K562 (cell line): ENCODE measurements at regions not wholly inside any gene's neighbourhood (a gene's known extent, or its start where the extent isn't known, plus 50 kb on each side); places are given as distances from the start of the nearest gene placed in this dataset.

Experiments used
- ATAC-seq: fragments of 200-7000 bp; cut with Tn5 transposase; 3 replicates; pipeline ENCODE4 v1.9.1; 2020; ENCODE audit warnings: moderate library complexity
- BruUV-seq: library from RNA; stranded (reverse); fragments of 400-500 nt; replicated peaks from 2 replicates; lab custom pipeline; 2021; lab: Mats Ljungman, UMichigan
- CTCF ChIA-PET: fragments of 300-600 bp; formaldehyde crosslinking; extraction: SDS; loops from one replicate; lab custom pipeline; 2021; ENCODE audit warnings: low intra/inter-chr PET ratio; lab: Yijun Ruan, JAX
- POLR2A ChIA-PET: fragments of 300-600, 350-650 bp; sonication (Branson Sonifier 250); formaldehyde crosslinking; extraction: SDS; loops from one replicate; lab custom pipeline; 2021; ENCODE audit warnings: antibody characterized with exemption, inconsistent platforms; lab: Yijun Ruan, JAX
- DNase-seq, 4 experiments: peaks; one replicate each; pipeline versions ENCODE4 v3.0.0 to v3.0.0-alpha.2; 2011 to 2018; ENCODE audit warnings: low spot score in 3 of 4, mixed read lengths in 3 of 4; ENCODE audit errors: extremely low read depth in 1 of 4
- FAIRE-seq: peaks from 2 replicates; lab custom pipeline; 2011; peaks lifted over from hg19 to GRCh38; lab: Jason Lieb, UNC
- H2AFZ ChIP-seq: 2 replicates; pipeline ENCODE4 v1.6.0; 2011; ENCODE audit warnings: low read depth, low read length, control low read depth, inconsistent platforms
- H3K27ac ChIP-seq: fragments of 200-600 bp; 3 replicates; pipeline ENCODE4 v1.8.0; 2011; ENCODE audit warnings: low read depth, mild to moderate bottlenecking, control low read depth, inconsistent platforms, low read length, moderate library complexity, mixed read lengths; ENCODE audit errors: extremely low read depth
- H3K27me3 ChIP-seq, 2 experiments: fragments of 300-600 bp in 1 of 2; 2 replicates in 1 of 2; 3 replicates in 1 of 2; pipeline versions ENCODE4 v1.6.0 to v1.8.0; 2011; ENCODE audit warnings: inconsistent platforms in 2 of 2, low read length in 2 of 2, mild to moderate bottlenecking in 1 of 2, mixed read lengths in 1 of 2, moderate library complexity in 1 of 2; ENCODE audit not compliant: control insufficient read depth in 2 of 2, insufficient read depth in 2 of 2
- H3K36me3 ChIP-seq: fragments of 300-600 bp; 3 replicates; pipeline ENCODE4 v1.8.0; 2011; ENCODE audit warnings: mild to moderate bottlenecking, low read length, inconsistent platforms; ENCODE audit not compliant: control insufficient read depth, insufficient read depth
- H3K4me1 ChIP-seq, 2 experiments: fragments of 200-600 bp in 1 of 2; replicated peaks in 1 of 2; 2 replicates in 1 of 2; 3 replicates in 1 of 2; pipeline versions ENCODE4 v1.5.1 to v1.8.0; 2011; ENCODE audit warnings: inconsistent platforms in 2 of 2, low read length in 2 of 2, mild to moderate bottlenecking in 1 of 2, mixed read lengths in 1 of 2, moderate library complexity in 1 of 2; ENCODE audit not compliant: control insufficient read depth in 2 of 2, insufficient read depth in 2 of 2
- H3K4me2 ChIP-seq: 2 replicates; pipeline ENCODE4 v1.6.1; 2011; ENCODE audit warnings: low read length, control low read depth, inconsistent platforms, mixed read lengths; ENCODE audit not compliant: insufficient read depth
- H3K4me3 ChIP-seq: fragments of 200-600 bp; sonication (generic), shearing (Covaris generic); 2 replicates; pipeline ENCODE4 v1.5.1; 2016; ENCODE audit warnings: control low read depth, inconsistent platforms
- H3K79me2 ChIP-seq: fragments of 200-600 bp; 3 replicates; pipeline ENCODE4 v1.8.0; 2011; ENCODE audit warnings: low read length, inconsistent platforms; ENCODE audit not compliant: control insufficient read depth, insufficient read depth
- H3K9ac ChIP-seq, 2 experiments: 2 replicates each; pipeline versions ENCODE4 v1.6.0 to v1.6.1; 2011; ENCODE audit warnings: low read depth in 2 of 2, low read length in 2 of 2, control low read depth in 1 of 2, inconsistent platforms in 1 of 2, mild to moderate bottlenecking in 1 of 2, mixed read lengths in 1 of 2; ENCODE audit not compliant: insufficient read depth in 1 of 2
- H3K9me1 ChIP-seq: one replicate; pipeline ENCODE4 v1.6.0; 2011; ENCODE audit warnings: inconsistent platforms, mild to moderate bottlenecking, low read length, moderate library complexity; ENCODE audit not compliant: control insufficient read depth, insufficient read depth
- H3K9me3 ChIP-seq: replicated peaks from 2 replicates; pipeline ENCODE4 v1.5.1; 2011; ENCODE audit warnings: low read depth, low read length, inconsistent platforms; ENCODE audit not compliant: control insufficient read depth, insufficient read depth
- H4K20me1 ChIP-seq: replicated peaks from 2 replicates; pipeline ENCODE4 v1.6.1; 2011; ENCODE audit warnings: low read length, inconsistent platforms, mixed read lengths; ENCODE audit not compliant: control insufficient read depth, insufficient read depth
- CCNT2 ChIP-seq: IDR thresholded peaks from 2 replicates; pipeline ENCODE4 v1.6.1; 2011; ENCODE audit warnings: borderline replicate concordance, low read depth, mild to moderate bottlenecking, moderate library complexity, mixed read lengths, low read length; ENCODE audit not compliant: insufficient read length; ENCODE audit errors: extremely low read depth
- DNMT1 ChIP-seq: fragments of 450-650 bp; IDR thresholded peaks from 2 replicates; pipeline ENCODE4 v1.6.1; 2016; ENCODE audit warnings: antibody characterized with exemption, mild to moderate bottlenecking
- JUND ChIP-seq, 2 experiments: IDR thresholded peaks; 2 replicates in 1 of 2; 3 replicates in 1 of 2; pipeline ENCODE4 v1.6.1; 2011; ENCODE audit warnings: borderline replicate concordance in 2 of 2, low read depth in 2 of 2, low read length in 2 of 2, improper control_type of control experiment in 1 of 2, missing biosample characterization in 1 of 2, missing genetic modification characterization in 1 of 2, missing genetic modification reagents in 1 of 2
- KLF10 ChIP-seq: fragments of 250-450 bp; sonication (Bioruptor Pico); IDR thresholded peaks from 2 replicates; pipeline ENCODE4 v1.6.1; 2021; ENCODE audit warnings: matching md5 sums
- KLF13 ChIP-seq: fragments of 450-650 bp; IDR thresholded peaks from 2 replicates; pipeline ENCODE4 v1.6.1; 2016; ENCODE audit warnings: missing genetic modification characterization, low read depth, mild to moderate bottlenecking, missing compliant biosample characterization, moderate library complexity, borderline replicate concordance
- RFX5 ChIP-seq: IDR thresholded peaks from 2 replicates; pipeline ENCODE4 v1.6.1; 2011; ENCODE audit warnings: low read depth, mild to moderate bottlenecking, improper control_type of control experiment, low read length
- SMAD2 ChIP-seq: fragments of 150-350 bp; IDR thresholded peaks from 2 replicates; pipeline ENCODE4 v1.6.1; 2014; ENCODE audit warnings: low read depth, mild to moderate bottlenecking, low read length
- ZBTB8A ChIP-seq: fragments of 450-650 bp; IDR thresholded peaks from 2 replicates; pipeline ENCODE4 v1.6.1; 2018; ENCODE audit warnings: mild to moderate bottlenecking, moderate library complexity; ENCODE audit not compliant: partially characterized antibody
- ZNF785 ChIP-seq: fragments of 250-450 bp; sonication (Bioruptor Pico); IDR thresholded peaks from 2 replicates; pipeline ENCODE4 v1.4.0; 2020; ENCODE audit warnings: mild to moderate bottlenecking
- WGBS: fragments of 100-300 bp; shearing (Covaris generic); methylation state at CpG from one replicate; pipeline ENCODE4 v1.1.6; 2016; ENCODE audit warnings: low coverage, mixed read lengths; ENCODE audit not compliant: insufficient coverage; ENCODE audit errors: missing lambda C conversion rate; 5-methylcytosine and 5-hydroxymethylcytosine counted together
- in situ Hi-C: fragments of 300-500 bp; cut with MboI; formaldehyde crosslinking; loops from 4 replicates; pipeline ENCODE4 v1.15.0; 2018; ENCODE audit warnings: inconsistent platforms, mixed read lengths
- intact Hi-C: fragments of 100-400 bp; cut with micrococcal nuclease; formaldehyde crosslinking; loops from 2 replicates; pipeline ENCODE4 v1.14.2; 2022
- TF ChIP-seq, protein P1 (sequence below): fragments of 450-650 bp; formaldehyde crosslinking; IDR thresholded peaks from 2 replicates; pipeline ENCODE4 v1.4.0; 2020; ENCODE audit warnings: mild to moderate bottlenecking, moderate library complexity
- TF ChIP-seq, protein P2 (sequence below): fragments of 250-450 bp; sonication (Bioruptor Pico); IDR thresholded peaks from 2 replicates; pipeline ENCODE4 v1.4.0; 2020; ENCODE audit warnings: mild to moderate bottlenecking, moderate library complexity, borderline replicate concordance
- TF ChIP-seq, protein P3 (sequence below): IDR thresholded peaks from 2 replicates; pipeline ENCODE4 v1.6.1; 2012; ENCODE audit warnings: low read depth, low read length, improper control_type of control experiment, borderline replicate concordance

DNA sequence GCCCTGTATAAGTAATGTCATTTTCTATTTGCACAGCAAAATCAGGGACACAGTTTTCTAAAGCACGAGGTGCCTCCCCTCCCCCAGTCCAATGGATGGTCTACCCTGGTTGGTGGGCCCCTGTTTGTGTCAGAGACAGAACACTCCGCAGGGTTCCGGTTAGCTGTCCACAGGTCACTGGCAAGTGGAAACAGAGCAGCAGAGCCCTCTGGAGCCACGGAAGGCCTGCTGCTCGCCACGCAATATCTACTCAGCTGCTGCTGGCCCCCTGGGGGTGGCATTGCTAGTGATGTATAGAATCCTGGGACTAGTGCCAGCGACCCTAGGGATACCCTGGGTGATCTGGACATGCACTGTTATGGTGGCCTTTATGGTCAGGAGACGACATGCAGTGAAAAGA, 50.4 kb downstream of the RIN2 start (continued):
- TF ChIP-seq KLF13 (tag) = no peak
- TF ChIP-seq SMAD2 = no peak
- TF ChIP-seq KLF10 (CRISPR knock-in tag) = no peak
- TF ChIP-seq, protein P1, sequence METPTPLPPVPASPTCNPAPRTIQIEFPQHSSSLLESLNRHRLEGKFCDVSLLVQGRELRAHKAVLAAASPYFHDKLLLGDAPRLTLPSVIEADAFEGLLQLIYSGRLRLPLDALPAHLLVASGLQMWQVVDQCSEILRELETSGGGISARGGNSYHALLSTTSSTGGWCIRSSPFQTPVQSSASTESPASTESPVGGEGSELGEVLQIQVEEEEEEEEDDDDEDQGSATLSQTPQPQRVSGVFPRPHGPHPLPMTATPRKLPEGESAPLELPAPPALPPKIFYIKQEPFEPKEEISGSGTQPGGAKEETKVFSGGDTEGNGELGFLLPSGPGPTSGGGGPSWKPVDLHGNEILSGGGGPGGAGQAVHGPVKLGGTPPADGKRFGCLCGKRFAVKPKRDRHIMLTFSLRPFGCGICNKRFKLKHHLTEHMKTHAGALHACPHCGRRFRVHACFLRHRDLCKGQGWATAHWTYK (CRISPR knock-in tag) = no peak
- no peak for TF ChIP-seq CCNT2
- TF ChIP-seq RFX5 = no peak

DNA sequence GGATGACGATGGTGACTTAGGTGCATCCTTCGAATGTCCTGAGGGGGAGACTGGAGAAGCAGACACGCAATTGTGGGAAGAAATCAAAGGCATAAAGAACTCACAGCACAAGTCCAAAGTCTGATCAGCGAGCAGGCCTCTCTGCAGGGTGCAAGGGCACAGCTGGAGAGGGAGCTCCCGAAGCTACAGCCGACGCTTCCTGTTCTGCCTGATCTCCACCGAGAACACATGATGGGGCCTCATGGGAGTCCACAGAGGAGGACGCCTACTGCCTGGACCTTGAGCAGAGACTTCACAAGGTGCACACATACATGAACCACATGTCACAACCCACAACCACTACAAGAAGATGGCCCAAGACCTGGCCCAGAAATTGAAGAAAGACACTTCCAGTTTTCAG, 51.4 kb downstream of the RIN2 start:
- Histone ChIP-seq H4K20me1 (no peaks in the 10 kb centered on the region), H3K4me1 (no peaks in the 10 kb centered on the region), H3K79me2 (no peaks in the 10 kb centered on the region), H2AFZ (no peak overlapping the region), H3K9ac (no peak overlapping the region), H3K27ac (no peak overlapping the region), H3K4me2 (no peak overlapping the region), H3K36me3 (no peaks in the 10 kb centered on the region), H3K4me3 (no peak overlapping the region), H3K9me1 (no peaks in the 10 kb centered on the region), H3K27me3 (no peaks in the 10 kb centered on the region; a peak in 1 of 5 replicates)
- POLR2A ChIA-PET = no interaction called here
- ATAC-seq (no peak), DNase-seq (no peak), FAIRE-seq (no peak)
- in situ Hi-C loops = no loop called here
- 0% methylated on average over 5 of the region's 9 CpGs for WGBS
- no peak for TF ChIP-seq JUND (IDR thresholded peaks at IDR 0.05; ENCODE audit: borderline replicate concordance, low read depth, low read length)
- TF ChIP-seq JUND (tag; IDR thresholded peaks at IDR 0.05; ENCODE audit: borderline replicate concordance, low read depth, low read length) = no peak
- TF ChIP-seq DNMT1 = no peak
- TF ChIP-seq, protein P2, sequence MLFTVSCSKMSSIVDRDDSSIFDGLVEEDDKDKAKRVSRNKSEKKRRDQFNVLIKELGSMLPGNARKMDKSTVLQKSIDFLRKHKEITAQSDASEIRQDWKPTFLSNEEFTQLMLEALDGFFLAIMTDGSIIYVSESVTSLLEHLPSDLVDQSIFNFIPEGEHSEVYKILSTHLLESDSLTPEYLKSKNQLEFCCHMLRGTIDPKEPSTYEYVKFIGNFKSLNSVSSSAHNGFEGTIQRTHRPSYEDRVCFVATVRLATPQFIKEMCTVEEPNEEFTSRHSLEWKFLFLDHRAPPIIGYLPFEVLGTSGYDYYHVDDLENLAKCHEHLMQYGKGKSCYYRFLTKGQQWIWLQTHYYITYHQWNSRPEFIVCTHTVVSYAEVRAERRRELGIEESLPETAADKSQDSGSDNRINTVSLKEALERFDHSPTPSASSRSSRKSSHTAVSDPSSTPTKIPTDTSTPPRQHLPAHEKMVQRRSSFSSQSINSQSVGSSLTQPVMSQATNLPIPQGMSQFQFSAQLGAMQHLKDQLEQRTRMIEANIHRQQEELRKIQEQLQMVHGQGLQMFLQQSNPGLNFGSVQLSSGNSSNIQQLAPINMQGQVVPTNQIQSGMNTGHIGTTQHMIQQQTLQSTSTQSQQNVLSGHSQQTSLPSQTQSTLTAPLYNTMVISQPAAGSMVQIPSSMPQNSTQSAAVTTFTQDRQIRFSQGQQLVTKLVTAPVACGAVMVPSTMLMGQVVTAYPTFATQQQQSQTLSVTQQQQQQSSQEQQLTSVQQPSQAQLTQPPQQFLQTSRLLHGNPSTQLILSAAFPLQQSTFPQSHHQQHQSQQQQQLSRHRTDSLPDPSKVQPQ (CRISPR knock-in tag) = no peak
- TF ChIP-seq ZBTB8A = no peak
- TF ChIP-seq, protein P3, sequence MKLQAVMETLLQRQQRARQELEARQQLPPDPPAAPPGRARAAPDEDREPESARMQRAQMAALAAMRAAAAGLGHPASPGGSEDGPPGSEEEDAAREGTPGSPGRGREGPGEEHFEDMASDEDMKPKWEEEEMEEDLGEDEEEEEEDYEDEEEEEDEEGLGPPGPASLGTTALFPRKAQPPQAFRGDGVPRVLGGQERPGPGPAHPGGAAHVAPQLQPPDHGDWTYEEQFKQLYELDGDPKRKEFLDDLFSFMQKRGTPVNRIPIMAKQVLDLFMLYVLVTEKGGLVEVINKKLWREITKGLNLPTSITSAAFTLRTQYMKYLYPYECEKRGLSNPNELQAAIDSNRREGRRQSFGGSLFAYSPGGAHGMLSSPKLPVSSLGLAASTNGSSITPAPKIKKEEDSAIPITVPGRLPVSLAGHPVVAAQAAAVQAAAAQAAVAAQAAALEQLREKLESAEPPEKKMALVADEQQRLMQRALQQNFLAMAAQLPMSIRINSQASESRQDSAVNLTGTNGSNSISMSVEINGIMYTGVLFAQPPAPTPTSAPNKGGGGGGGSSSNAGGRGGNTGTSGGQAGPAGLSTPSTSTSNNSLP = no peak
- TF ChIP-seq ZNF785 = no peak
- TF ChIP-seq, all 486 proteins: peak for 0
- H3K9me3 ChIP-seq = no peaks in the 10 kb centered on the region
- CTCF ChIA-PET = no interaction called here
- intact Hi-C loops = no loop called here
- BruUV-seq = no TSS peak
